GM12892 (cell line): ENCODE measurements at regions not wholly inside any gene's neighbourhood (a gene's known extent, or its start where the extent isn't known, plus 50 kb on each side); places are given as distances from the start of the nearest gene placed in this dataset.

Experiments used
- POLR2A ChIP-seq: IDR thresholded peaks from 2 replicates; pipeline ENCODE4 v1.6.1; 2011; ENCODE audit warnings: low read depth, low read length, control low read depth
- POLR2AphosphoS5 ChIP-seq: IDR thresholded peaks from 2 replicates; pipeline ENCODE4 v1.6.1; 2011; ENCODE audit warnings: low read depth, low read length, control low read depth
- TAF1 ChIP-seq: IDR thresholded peaks from 2 replicates; pipeline ENCODE4 v1.6.1; 2011; ENCODE audit warnings: low read depth, mild to moderate bottlenecking, control low read depth, low read length, borderline replicate concordance

- TF ChIP-seq POLR2A (no peak), TAF1 (no peak), POLR2AphosphoS5 (no peak)
Observed at GRCh38 chr15:66994927-66995656, 70.3 kb upstream of the SMAD3 start.
